MCF 10A (cell line): ENCODE measurements at regions not wholly inside any gene's neighbourhood (a gene's known extent, or its start where the extent isn't known, plus 50 kb on each side); places are given as distances from the start of the nearest gene placed in this dataset.

Experiments used
- BruUV-seq: library from RNA; stranded (reverse); fragments of 400-500 nt; replicated peaks from 2 replicates; lab custom pipeline; 2021; lab: Mats Ljungman, UMichigan
- CTCF ChIA-PET: fragments of 300-600 bp; sonication (Branson Sonifier 250); formaldehyde crosslinking; extraction: SDS; loops from one replicate; lab custom pipeline; 2021; ENCODE audit warnings: antibody characterized with exemption, inconsistent platforms; lab: Yijun Ruan, JAX
- POLR2A ChIA-PET: fragments of 300-600, 350-650 bp; sonication (Branson Sonifier 250); formaldehyde crosslinking; extraction: SDS; loops from one replicate; lab custom pipeline; 2020; ENCODE audit warnings: antibody characterized with exemption, inconsistent platforms; lab: Yijun Ruan, JAX
- DNase-seq: peaks from one replicate; pipeline ENCODE4 v3.0.0-alpha.2; 2018; ENCODE audit not compliant: unreplicated experiment
- H3K27ac Mint-ChIP-seq: one replicate; pipeline ENCODE4 v1.8.0; 2022; ENCODE audit warnings: mild to moderate bottlenecking, low read depth, mixed read lengths; ENCODE audit not compliant: unreplicated experiment
- H3K27me3 Mint-ChIP-seq: one replicate; pipeline ENCODE4 v1.8.0; 2022; ENCODE audit warnings: mixed read lengths; ENCODE audit not compliant: insufficient read depth, unreplicated experiment
- H3K36me3 Mint-ChIP-seq: one replicate; pipeline ENCODE4 v1.8.0; 2022; ENCODE audit warnings: mild to moderate bottlenecking, moderate library complexity, mixed read lengths; ENCODE audit not compliant: insufficient read depth, unreplicated experiment
- H3K4me1 Mint-ChIP-seq: one replicate; pipeline ENCODE4 v1.8.0; 2022; ENCODE audit warnings: mixed read lengths; ENCODE audit not compliant: insufficient read depth, unreplicated experiment
- H3K4me3 Mint-ChIP-seq: one replicate; pipeline ENCODE4 v1.8.0; 2022; ENCODE audit warnings: mild to moderate bottlenecking, moderate library complexity, mixed read lengths; ENCODE audit not compliant: unreplicated experiment
- H3K9me3 Mint-ChIP-seq: one replicate; pipeline ENCODE4 v1.8.0; 2022; ENCODE audit warnings: mixed read lengths; ENCODE audit not compliant: unreplicated experiment
- intact Hi-C: fragments of 100-400 bp; cut with micrococcal nuclease; formaldehyde crosslinking; loops from 2 replicates; pipeline ENCODE4 v1.14.1; 2022
- TF ChIP-seq, protein P1 (sequence below): fragments of 200-600 bp; IDR thresholded peaks from one replicate; pipeline ENCODE4 v1.8.0; 2022; ENCODE audit warnings: antibody characterized with exemption, mild to moderate bottlenecking; ENCODE audit not compliant: unreplicated experiment

DNA sequence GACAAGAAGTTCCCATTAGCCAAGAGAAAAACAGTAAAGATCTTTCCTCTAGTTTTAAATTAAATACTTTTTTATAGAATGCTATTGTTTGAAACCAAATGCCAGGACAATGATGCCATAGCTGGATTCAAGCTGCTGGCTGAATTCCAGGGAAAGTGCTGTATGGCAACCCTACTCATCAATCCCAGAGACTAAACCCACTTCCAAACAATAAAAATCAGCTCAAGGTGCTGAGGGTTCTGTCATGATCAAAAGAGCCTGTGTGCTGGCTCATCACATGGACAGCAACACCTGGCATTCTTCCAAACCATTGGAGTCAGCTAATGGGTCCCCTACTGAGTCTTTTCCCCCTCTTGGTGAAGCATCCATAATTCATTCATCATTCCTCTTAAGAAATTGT is 53.7 kb upstream of the PARD3B start:
- intact Hi-C loops = no loop called here
- ChIA-PET POLR2A (no interaction called here), CTCF (no interaction called here)
- Mint-ChIP-seq H3K27me3 (no peaks in the 10 kb centered on the region), H3K4me1 (peaks cover 13% of the 10 kb centered on the region), H3K36me3 (no peaks in the 10 kb centered on the region), H3K27ac (no peak overlapping the region), H3K9me3 (no peaks in the 10 kb centered on the region), H3K4me3 (no peak overlapping the region)
- DNase-seq = peak; percentile 38
- no TSS peak for BruUV-seq
- TF ChIP-seq, protein P1, sequence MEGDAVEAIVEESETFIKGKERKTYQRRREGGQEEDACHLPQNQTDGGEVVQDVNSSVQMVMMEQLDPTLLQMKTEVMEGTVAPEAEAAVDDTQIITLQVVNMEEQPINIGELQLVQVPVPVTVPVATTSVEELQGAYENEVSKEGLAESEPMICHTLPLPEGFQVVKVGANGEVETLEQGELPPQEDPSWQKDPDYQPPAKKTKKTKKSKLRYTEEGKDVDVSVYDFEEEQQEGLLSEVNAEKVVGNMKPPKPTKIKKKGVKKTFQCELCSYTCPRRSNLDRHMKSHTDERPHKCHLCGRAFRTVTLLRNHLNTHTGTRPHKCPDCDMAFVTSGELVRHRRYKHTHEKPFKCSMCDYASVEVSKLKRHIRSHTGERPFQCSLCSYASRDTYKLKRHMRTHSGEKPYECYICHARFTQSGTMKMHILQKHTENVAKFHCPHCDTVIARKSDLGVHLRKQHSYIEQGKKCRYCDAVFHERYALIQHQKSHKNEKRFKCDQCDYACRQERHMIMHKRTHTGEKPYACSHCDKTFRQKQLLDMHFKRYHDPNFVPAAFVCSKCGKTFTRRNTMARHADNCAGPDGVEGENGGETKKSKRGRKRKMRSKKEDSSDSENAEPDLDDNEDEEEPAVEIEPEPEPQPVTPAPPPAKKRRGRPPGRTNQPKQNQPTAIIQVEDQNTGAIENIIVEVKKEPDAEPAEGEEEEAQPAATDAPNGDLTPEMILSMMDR = no peak

- TF ChIP-seq, protein P1 = no peak
- BruUV-seq = no TSS peak
- Mint-ChIP-seq H3K27ac (no peak overlapping the region), H3K27me3 (no peaks in the 10 kb centered on the region), H3K4me1 (peaks cover 4% of the 10 kb centered on the region), H3K4me3 (no peak overlapping the region), H3K36me3 (no peaks in the 10 kb centered on the region), H3K9me3 (no peaks in the 10 kb centered on the region)
- no peak for DNase-seq
- POLR2A ChIA-PET = no interaction called here
- CTCF ChIA-PET = interaction anchor here (0.6 kb wide), 1 partner anchor 184 kb away, joined by 3 read pairs; no protein-coding TSS in a partner anchor
- intact Hi-C loops = no loop called here
These were observed 52.9 kb upstream of the PARD3B start for GRCh38 chr2:204492417-204492816.

GRCh38 chr2:204494681-204495080 is 50.6 kb upstream of the PARD3B start:
- no TSS peak for BruUV-seq
- Mint-ChIP-seq H3K4me1 (no peaks in the 10 kb centered on the region), H3K36me3 (no peaks in the 10 kb centered on the region), H3K9me3 (no peaks in the 10 kb centered on the region), H3K27me3 (no peaks in the 10 kb centered on the region), H3K27ac (no peak overlapping the region), H3K4me3 (no peak overlapping the region)
- intact Hi-C loops = no loop called here
- ChIA-PET POLR2A (no interaction called here), CTCF (interaction anchor here (1.2 kb wide), 1 partner anchor 40 kb away, joined by 3 read pairs; no protein-coding TSS in a partner anchor)
- no peak for DNase-seq
- TF ChIP-seq, protein P1 = no peak

DNA sequence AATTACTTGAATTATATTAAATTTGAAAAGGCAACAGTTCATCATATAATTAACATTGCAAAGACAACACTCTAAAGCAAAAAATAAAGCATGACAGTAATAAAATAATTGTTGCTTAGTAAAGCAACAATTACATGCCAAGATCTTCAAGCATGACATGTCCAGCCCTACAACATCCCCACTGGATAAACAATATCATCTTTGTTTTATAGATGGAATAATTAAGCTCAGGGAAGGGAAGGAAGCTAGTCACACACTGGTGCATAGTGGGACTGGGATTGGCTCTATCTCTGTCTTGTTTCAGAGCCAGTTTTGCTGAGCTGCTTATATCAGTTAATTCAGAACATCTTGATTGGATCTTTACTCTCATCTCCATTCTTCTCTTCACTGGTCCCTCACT is 49.9 kb upstream of the PARD3B start:
- no peak overlapping the region for H3K4me3 Mint-ChIP-seq
- DNase-seq = no peak
- TF ChIP-seq, protein P1 = no peak
- ChIA-PET POLR2A (no interaction called here), CTCF (interaction anchor here (1.2 kb wide), 1 partner anchor 39 kb away, joined by 3 read pairs; no protein-coding TSS in a partner anchor)
- no peaks in the 10 kb centered on the region for H3K27me3 Mint-ChIP-seq
- H3K36me3 Mint-ChIP-seq = no peaks in the 10 kb centered on the region
- intact Hi-C loops = no loop called here
- no peak overlapping the region for H3K27ac Mint-ChIP-seq
- H3K4me1 Mint-ChIP-seq = no peaks in the 10 kb centered on the region
- H3K9me3 Mint-ChIP-seq = no peaks in the 10 kb centered on the region
- BruUV-seq = no TSS peak
